ENCODE measurements at regions not wholly inside any gene's neighbourhood (a gene's known extent, or its start where the extent isn't known, plus 50 kb on each side); places are given as distances from the start of the nearest gene placed in this dataset.

DNA sequence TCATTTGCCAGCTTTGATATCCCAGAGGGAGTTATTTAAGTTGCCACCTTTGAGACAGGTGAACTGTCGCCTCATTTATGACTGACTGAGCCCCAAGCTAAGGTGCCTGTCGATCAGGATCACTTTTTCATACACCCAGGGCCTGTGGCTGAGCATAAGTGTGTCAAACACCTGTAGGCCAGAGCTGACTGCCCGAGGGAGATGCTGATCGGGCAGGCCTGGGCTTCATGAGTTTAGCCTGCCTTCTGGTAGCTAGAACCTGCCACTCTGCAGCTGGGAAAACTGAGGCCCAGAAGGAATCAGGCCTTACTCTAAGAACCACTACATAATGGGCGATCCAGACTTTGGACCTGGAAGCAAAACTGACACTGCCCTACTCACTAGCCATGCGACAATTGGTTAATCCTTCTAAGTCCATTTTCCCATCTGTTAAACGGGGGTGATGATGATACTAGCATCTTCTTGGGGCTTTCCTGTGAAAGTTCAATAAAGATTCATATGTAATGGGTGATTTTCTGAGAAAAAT, 188.7 kb upstream of the GLI2 start:
- Mint-ChIP-seq H3K4me1 (no peaks in the 10 kb centered on the region), H3K4me3 (no peak overlapping the region), H3K9me3 (no peaks in the 10 kb centered on the region), H3K27me3 (peaks cover 11% of the 10 kb centered on the region), H3K27ac (ENCODE audit: low read depth) (no peak overlapping the region), H3K36me3 (ENCODE audit: insufficient read depth) (no peaks in the 10 kb centered on the region)
- no peak for ATAC-seq (replicated peaks; ENCODE audit: extremely low read depth, poor library complexity, severe bottlenecking)
- DNase-seq (ENCODE audit: low spot score in 2 of 2), result no peak

DNA sequence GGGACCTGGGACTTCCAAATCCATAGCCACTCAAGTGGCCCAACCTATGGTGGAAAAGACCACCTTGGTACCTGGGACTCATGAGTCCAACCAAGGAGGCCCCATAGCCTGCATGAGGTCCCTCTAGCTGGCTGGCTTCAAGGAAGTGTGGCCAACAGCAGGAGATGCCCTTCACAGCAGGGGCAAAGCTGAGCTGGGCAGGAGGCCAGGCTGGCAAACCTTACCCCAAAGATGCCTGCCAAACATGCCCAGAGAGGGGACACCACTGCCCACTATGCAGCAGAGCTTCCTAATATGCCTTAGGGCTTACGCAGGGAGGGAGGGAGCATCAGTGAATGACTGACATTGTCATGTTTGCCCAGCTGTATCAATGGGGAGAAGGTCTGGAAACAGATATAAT, 188.0 kb upstream of the GLI2 start:
- no peaks in the 10 kb centered on the region for H3K4me1 Mint-ChIP-seq
- H3K9me3 Mint-ChIP-seq, result no peaks in the 10 kb centered on the region
- no peak overlapping the region for H3K4me3 Mint-ChIP-seq
- ATAC-seq (replicated peaks; ENCODE audit: extremely low read depth, poor library complexity, severe bottlenecking) (no peak), DNase-seq (ENCODE audit: low spot score in 2 of 2) (no peak)
- peaks cover 14% of the 10 kb centered on the region for H3K27me3 Mint-ChIP-seq
- H3K27ac Mint-ChIP-seq (ENCODE audit: low read depth), result no peak overlapping the region
- H3K36me3 Mint-ChIP-seq (ENCODE audit: insufficient read depth), result no peaks in the 10 kb centered on the region

DNA sequence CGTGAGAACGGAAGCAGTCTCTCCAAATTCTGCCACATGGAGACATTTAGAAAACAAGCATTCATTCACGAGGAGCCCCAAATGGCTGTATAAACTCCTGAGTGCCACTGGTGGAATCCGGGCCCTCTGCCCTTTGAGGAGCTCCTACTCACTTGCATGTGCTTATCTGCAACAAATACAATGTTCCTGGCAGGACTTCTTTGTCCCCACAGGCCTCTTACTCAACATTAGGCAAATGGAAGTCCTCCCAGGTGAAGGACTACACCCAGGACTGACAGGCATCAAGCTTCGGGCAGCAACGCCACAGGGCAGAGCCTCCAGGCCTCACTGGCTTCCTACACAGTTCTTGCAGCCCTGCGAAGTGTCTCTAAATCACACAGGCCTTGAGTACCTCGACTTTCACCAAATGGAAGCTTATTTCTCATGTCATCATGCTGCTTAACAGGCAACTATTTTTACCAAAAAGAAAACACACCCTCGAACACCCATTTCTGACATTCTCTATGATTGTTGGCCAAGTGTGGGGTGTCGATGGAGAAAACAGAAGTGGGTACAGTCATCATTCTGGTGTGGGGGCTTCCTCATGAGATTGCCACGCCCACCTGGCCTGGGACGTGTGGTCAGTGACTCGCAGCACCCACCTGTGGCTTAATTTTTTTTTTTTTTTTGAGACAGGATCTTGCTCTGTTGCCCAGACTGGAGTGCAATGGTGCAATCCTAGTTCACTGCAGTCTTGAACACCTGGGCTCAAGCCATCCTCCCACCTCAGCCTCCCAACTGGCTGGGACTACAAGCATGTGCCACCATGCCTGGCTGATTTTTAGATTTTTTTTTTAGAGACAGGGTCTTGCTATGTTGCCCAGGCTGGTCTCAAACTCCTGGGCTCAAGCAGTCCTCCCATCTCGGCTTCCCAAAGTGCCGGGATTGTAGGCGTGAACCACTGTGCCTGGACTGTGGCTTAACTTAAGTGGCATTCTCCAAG, 186.8 kb upstream of the GLI2 start:
- no peaks in the 10 kb centered on the region for H3K4me1 Mint-ChIP-seq
- H3K27me3 Mint-ChIP-seq, result peaks cover 24% of the 10 kb centered on the region
- H3K27ac Mint-ChIP-seq (ENCODE audit: low read depth), result no peak overlapping the region
- H3K9me3 Mint-ChIP-seq, result no peaks in the 10 kb centered on the region
- ATAC-seq (replicated peaks; ENCODE audit: extremely low read depth, poor library complexity, severe bottlenecking) (no peak), DNase-seq (ENCODE audit: low spot score in 2 of 2) (no peak)
- no peak overlapping the region for H3K4me3 Mint-ChIP-seq
- no peaks in the 10 kb centered on the region for H3K36me3 Mint-ChIP-seq (ENCODE audit: insufficient read depth)

DNA sequence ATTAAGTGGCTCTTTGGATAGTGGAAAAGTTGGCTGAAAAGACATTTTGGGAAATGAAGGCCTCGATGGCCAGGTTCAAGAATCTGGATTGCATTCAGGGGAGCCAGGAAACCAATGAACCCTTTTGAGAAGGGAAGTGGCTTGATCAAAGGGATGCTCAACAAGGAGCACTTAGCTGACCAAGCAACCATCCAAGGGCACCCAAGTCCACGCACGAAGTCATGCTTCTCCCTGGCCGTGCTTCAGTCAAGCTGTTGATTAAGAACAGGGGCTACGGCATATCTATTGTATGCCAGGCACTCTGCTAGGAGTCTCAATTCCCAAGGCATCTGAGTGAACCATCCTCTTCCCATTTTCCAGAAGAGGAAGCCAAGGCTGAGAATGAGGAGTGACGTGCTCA, 185.8 kb upstream of the GLI2 start:
- Mint-ChIP-seq H3K4me3 (no peak overlapping the region), H3K27me3 (peaks cover 25% of the 10 kb centered on the region), H3K4me1 (no peaks in the 10 kb centered on the region), H3K9me3 (no peaks in the 10 kb centered on the region), H3K27ac (ENCODE audit: low read depth) (no peak overlapping the region), H3K36me3 (ENCODE audit: insufficient read depth) (no peaks in the 10 kb centered on the region)
- ATAC-seq (replicated peaks; ENCODE audit: extremely low read depth, poor library complexity, severe bottlenecking) (no peak), DNase-seq (ENCODE audit: low spot score in 2 of 2) (no peak)

DNA sequence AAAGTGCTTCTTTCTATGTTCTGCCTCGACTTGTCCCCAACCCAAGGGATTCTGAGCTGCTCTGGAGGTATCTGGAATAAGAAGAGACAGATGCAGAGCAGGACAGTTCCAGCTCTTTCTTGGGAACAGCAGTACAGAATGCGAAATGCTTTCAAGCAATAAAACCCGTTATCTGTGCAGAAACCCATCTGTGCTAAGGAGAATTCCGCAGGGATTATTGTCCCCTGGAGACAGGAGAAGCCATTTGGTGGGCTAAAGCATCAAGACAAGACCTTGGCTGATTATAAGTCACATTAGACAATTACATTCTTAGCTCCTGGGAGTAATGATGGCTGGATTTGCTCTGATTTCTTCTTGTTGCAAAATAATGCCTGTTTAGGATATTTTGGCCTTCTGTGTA, 185.4 kb upstream of the GLI2 start:
- H3K27me3 Mint-ChIP-seq, result peaks cover 29% of the 10 kb centered on the region
- H3K4me3 Mint-ChIP-seq, result no peak overlapping the region

DNA sequence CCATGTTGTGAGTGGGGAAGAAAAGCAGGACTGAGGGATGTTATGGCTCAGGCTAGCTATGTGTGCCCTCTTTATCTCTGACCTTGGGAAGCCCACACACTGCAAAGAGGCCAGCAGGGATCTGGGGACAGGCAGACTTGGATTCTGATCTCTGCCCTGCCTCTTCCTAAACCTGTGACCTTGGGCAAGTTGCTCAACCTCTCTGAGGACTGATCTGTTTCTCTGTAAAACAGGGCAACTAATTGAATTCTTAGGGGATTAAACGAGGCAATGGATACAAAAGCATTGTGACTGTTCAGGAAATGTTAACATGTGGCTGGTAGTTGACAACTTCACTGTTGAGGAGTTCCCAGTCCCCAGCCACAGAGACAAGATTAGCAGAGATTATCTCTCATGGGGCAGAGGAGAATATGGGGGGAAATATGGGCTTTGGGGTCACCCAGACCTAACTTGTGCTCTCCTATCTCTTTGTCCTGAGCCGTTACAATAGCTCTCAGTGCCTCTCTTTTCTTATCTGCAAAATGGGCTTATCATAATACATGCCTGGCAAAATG, 184.7 kb upstream of the GLI2 start:
- H3K9me3 Mint-ChIP-seq, result no peaks in the 10 kb centered on the region
- H3K36me3 Mint-ChIP-seq (ENCODE audit: insufficient read depth), result no peaks in the 10 kb centered on the region
- H3K4me1 Mint-ChIP-seq, result no peaks in the 10 kb centered on the region
- no peak for ATAC-seq (replicated peaks; ENCODE audit: extremely low read depth, poor library complexity, severe bottlenecking)
- DNase-seq (ENCODE audit: low spot score in 2 of 2), result no peak
- no peak overlapping the region for H3K4me3 Mint-ChIP-seq
- peaks cover 35% of the 10 kb centered on the region for H3K27me3 Mint-ChIP-seq
- no peak overlapping the region for H3K27ac Mint-ChIP-seq (ENCODE audit: low read depth)

More for the DNA sequence above, 185.4 kb upstream of the GLI2 start:
- DNase-seq (ENCODE audit: low spot score in 2 of 2) (no peak), ATAC-seq (replicated peaks; ENCODE audit: extremely low read depth, poor library complexity, severe bottlenecking) (no peak)
- Mint-ChIP-seq H3K4me1 (no peaks in the 10 kb centered on the region), H3K9me3 (no peaks in the 10 kb centered on the region), H3K36me3 (ENCODE audit: insufficient read depth) (no peaks in the 10 kb centered on the region), H3K27ac (ENCODE audit: low read depth) (no peak overlapping the region)

DNA sequence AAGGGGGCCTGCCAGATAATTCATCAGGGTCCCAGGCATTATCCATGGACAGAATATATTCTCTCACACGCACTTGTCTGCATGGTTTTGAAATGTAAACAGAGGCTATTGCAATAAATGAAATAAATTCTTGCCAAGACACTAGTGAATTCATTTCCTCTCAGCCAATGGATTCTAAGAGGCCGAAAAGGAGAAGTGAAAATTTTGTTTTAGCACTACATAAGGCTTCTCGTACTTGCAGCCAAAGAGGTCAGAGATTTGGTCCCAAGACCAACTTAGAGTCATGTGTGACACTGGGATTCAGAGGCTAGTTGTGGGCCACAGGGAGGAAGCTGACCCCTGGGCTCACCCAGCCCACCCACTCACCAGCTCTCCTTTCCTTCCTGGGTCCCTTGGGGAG, 184.1 kb upstream of the GLI2 start:
- Mint-ChIP-seq H3K36me3 (ENCODE audit: insufficient read depth) (no peaks in the 10 kb centered on the region), H3K9me3 (no peaks in the 10 kb centered on the region), H3K27ac (ENCODE audit: low read depth) (no peak overlapping the region), H3K4me1 (no peaks in the 10 kb centered on the region), H3K27me3 (peaks cover 35% of the 10 kb centered on the region), H3K4me3 (no peak overlapping the region)
- DNase-seq (ENCODE audit: low spot score in 2 of 2), result no peak
- ATAC-seq (replicated peaks; ENCODE audit: extremely low read depth, poor library complexity, severe bottlenecking), result no peak

DNA sequence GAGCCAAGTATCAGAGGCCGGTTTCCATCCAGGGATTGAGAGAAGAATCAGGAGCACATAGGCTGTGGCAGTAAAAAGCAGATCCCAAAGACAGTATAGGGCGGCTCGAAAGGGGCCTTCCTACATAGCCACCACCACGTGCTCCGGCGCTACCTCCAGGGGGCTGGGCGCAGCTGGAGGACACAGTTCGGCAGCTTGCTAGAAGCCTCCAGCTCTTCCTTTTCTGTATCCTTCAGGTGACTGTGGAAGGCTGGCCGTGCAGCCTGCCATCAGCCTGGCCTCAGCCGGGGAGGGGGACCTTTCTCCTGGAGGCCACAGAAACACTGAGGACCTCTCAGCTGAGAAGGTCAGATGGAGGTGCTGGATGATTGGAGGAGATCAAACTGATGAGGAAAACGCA, 183.6 kb upstream of the GLI2 start:
- DNase-seq (ENCODE audit: low spot score in 2 of 2), result no peak
- Mint-ChIP-seq H3K27ac (ENCODE audit: low read depth) (no peak overlapping the region), H3K9me3 (no peaks in the 10 kb centered on the region), H3K4me1 (no peaks in the 10 kb centered on the region), H3K27me3 (peaks cover 35% of the 10 kb centered on the region), H3K4me3 (no peak overlapping the region), H3K36me3 (ENCODE audit: insufficient read depth) (no peaks in the 10 kb centered on the region)
- ATAC-seq (replicated peaks; ENCODE audit: extremely low read depth, poor library complexity, severe bottlenecking), result no peak

DNA sequence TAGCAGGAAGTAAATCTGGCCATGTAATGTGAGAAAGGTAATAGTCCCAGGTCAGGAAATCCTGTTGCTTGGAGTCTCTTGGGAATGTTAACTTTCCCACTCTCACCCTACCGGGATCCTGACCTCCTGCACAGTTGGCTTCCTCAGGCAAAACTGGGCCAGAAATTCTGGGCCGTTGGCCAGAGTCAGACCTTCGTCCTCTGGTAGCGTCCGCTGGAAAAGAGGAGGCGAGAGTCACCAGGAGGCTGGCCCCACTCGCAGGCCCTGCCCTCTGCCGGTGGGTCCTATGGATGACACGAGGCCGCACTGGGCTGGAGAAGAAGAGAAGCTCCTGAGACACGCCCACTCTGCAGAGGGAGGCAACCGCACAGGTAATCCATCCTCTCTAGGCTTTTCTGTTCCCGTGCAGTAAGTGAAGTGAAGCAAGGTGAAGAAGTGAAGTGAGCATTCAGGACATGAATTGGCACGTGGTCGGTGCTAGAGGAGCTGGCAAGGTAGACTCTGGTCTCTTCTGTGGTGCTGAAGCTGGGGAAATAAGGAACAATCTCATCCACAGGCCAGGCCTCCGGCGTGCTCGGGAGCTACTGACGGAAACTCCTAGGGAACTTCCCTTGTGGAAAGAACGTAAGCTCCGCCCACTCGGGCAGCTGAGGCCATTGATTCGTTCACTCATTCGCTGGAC, 182.7 kb upstream of the GLI2 start:
- Mint-ChIP-seq H3K27me3 (peaks cover 35% of the 10 kb centered on the region), H3K9me3 (no peaks in the 10 kb centered on the region), H3K4me1 (no peaks in the 10 kb centered on the region), H3K27ac (ENCODE audit: low read depth) (no peak overlapping the region), H3K4me3 (no peak overlapping the region), H3K36me3 (ENCODE audit: insufficient read depth) (no peaks in the 10 kb centered on the region)
- ATAC-seq (replicated peaks; ENCODE audit: extremely low read depth, poor library complexity, severe bottlenecking), result no peak
- no peak for DNase-seq (ENCODE audit: low spot score in 2 of 2)

DNA sequence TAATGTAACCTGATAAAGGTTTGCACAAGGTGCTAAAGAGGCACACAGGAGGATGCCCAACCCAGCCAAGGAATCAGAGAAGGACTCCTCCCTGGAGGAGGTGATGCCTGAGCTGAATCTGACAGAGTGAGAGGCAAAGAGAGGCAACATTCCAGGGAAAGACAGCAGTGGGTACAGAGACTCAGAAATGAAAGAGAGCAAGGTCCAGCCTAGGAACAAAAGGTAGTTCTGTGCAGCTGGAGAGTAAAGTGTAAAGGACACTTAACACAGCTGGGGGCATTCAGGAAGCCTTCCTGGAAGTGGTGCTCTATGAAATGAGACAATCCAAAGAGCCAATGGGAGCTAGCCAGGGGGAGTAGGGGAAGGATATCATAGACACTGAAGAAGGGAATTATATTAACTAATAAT, 181.0 kb upstream of the GLI2 start:
- H3K27me3 Mint-ChIP-seq, result peaks cover 39% of the 10 kb centered on the region
- H3K4me3 Mint-ChIP-seq, result no peak overlapping the region
- no peaks in the 10 kb centered on the region for H3K4me1 Mint-ChIP-seq
- ATAC-seq (replicated peaks; ENCODE audit: extremely low read depth, poor library complexity, severe bottlenecking) (no peak), DNase-seq (ENCODE audit: low spot score in 2 of 2) (no peak)
- no peaks in the 10 kb centered on the region for H3K36me3 Mint-ChIP-seq (ENCODE audit: insufficient read depth)
- no peak overlapping the region for H3K27ac Mint-ChIP-seq (ENCODE audit: low read depth)
- H3K9me3 Mint-ChIP-seq, result no peaks in the 10 kb centered on the region

DNA sequence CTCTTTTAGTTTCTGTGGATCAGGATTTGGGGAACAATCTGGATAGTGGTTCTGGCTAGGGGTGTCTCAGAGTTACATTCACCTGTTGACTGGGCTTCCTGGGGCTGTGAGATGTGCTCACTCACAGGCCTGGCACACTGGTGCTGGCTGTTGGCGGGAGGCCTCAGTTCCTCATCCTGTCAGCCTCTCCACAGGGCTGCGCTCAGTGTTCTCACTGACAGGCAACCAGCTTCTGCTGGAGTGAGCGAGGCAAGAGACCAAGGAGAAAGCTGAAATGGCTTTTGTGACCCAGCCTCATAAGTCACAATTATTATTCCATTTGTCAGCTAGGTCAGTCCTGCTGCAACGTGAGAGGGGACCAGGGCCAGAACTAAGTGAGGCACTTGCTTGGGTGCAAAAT, 180.6 kb upstream of the GLI2 start:
- no peaks in the 10 kb centered on the region for H3K4me1 Mint-ChIP-seq
- ATAC-seq (replicated peaks; ENCODE audit: extremely low read depth, poor library complexity, severe bottlenecking) (no peak), DNase-seq (ENCODE audit: low spot score in 2 of 2) (no peak)
- no peaks in the 10 kb centered on the region for H3K9me3 Mint-ChIP-seq
- no peak overlapping the region for H3K27ac Mint-ChIP-seq (ENCODE audit: low read depth)
- peaks cover 44% of the 10 kb centered on the region for H3K27me3 Mint-ChIP-seq
- H3K4me3 Mint-ChIP-seq, result no peak overlapping the region
- no peaks in the 10 kb centered on the region for H3K36me3 Mint-ChIP-seq (ENCODE audit: insufficient read depth)

DNA sequence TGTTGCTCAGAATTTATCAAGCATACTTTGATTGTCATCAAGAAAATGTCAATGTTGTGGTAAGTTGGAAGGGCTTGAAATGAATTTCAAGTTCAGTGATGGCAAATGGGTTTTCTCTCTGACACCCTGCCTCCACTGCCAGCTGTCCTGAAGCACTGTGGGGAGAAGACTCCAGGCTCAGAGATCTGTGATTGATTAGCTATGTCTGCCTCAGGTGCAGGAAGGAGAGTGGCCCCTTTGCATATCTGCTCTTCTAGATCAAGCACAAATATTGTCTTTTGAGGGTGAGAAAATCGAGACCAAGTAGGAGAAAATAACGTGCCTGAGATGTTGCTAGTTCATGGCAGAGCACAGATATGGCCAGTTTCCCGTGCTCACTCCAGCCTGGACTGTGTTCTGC, 178.8 kb upstream of the GLI2 start:
- ATAC-seq (replicated peaks; ENCODE audit: extremely low read depth, poor library complexity, severe bottlenecking), result no peak
- peaks cover 48% of the 10 kb centered on the region for H3K27me3 Mint-ChIP-seq
- no peaks in the 10 kb centered on the region for H3K4me1 Mint-ChIP-seq
- H3K4me3 Mint-ChIP-seq, result no peak overlapping the region
- H3K9me3 Mint-ChIP-seq, result no peaks in the 10 kb centered on the region
- H3K27ac Mint-ChIP-seq (ENCODE audit: low read depth), result no peak overlapping the region
- no peaks in the 10 kb centered on the region for H3K36me3 Mint-ChIP-seq (ENCODE audit: insufficient read depth)
- no peak for DNase-seq (ENCODE audit: low spot score in 2 of 2)
